Esophagus squamous epithelium (tissue), 4 donors: ENCODE measurements at regions not wholly inside any gene's neighbourhood (a gene's known extent, or its start where the extent isn't known, plus 50 kb on each side); places are given as distances from the start of the nearest gene placed in this dataset.

Experiments used
- POLR2A ChIP-seq, 4 donors: fragments of 450-650 bp; IDR thresholded peaks; one replicate each; pipeline ENCODE4 v1.6.1; 2017; ENCODE audit warnings: antibody characterized with exemption in 4 of 4, mild to moderate bottlenecking in 4 of 4, moderate library complexity in 3 of 4
- TF ChIP-seq, protein P1 (sequence below), 6 experiments: fragments of 450-650 bp in 4 of 6; fragments of 200-600 bp in 2 of 6; sonication (generic) in 2 of 6; IDR thresholded peaks; one replicate each; pipeline ENCODE4 v1.5.1; 2016 to 2019; ENCODE audit warnings: antibody characterized with exemption in 6 of 6, mild to moderate bottlenecking in 4 of 6, moderate library complexity in 4 of 6

DNA sequence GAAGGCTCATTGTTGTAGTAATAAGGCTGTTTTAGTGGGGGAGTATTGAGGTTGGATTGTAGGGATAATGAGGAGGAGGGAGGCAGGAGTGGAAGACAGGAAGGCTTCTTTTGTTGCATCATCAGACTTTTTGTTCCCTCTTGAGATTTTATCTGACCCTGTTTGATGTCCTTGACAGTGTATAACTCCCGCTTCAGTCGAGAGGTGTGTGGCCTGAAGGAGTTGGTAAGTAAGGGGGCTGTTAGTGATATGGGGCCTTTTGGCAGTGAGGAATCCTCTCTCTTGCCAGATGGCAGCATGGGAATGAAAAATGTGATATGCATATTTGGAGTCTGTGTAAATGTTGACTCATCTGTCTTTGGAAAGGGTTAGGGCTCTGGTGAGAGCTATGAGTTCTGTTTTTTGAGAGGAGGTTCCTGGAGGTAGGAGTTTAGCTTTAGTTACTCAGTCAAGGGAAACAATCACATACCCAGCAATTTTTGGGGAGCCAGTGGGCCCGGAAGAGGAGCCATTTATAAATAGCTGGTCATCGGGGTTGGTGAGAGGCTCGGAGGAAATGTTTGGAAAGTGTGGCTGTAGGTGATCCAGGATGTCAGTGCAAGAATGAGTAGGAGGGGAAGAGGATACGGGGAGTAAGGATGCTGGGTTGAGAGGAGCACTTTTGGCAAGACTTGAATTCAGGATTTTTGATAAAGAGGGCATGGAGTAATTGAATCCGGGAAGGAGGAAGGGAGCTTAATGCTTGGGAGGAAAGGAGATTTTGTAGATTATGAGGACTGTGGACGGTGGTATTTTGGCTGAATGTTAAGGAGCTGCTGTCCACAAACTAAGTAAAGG, 136.7 kb upstream of the ETV3 start:
- TF ChIP-seq, protein P1, sequence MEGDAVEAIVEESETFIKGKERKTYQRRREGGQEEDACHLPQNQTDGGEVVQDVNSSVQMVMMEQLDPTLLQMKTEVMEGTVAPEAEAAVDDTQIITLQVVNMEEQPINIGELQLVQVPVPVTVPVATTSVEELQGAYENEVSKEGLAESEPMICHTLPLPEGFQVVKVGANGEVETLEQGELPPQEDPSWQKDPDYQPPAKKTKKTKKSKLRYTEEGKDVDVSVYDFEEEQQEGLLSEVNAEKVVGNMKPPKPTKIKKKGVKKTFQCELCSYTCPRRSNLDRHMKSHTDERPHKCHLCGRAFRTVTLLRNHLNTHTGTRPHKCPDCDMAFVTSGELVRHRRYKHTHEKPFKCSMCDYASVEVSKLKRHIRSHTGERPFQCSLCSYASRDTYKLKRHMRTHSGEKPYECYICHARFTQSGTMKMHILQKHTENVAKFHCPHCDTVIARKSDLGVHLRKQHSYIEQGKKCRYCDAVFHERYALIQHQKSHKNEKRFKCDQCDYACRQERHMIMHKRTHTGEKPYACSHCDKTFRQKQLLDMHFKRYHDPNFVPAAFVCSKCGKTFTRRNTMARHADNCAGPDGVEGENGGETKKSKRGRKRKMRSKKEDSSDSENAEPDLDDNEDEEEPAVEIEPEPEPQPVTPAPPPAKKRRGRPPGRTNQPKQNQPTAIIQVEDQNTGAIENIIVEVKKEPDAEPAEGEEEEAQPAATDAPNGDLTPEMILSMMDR (IDR thresholded peaks at IDR 0.05), result no peak
- TF ChIP-seq POLR2A (IDR thresholded peaks at IDR 0.05), result no peak
